Motor neuron (in vitro differentiated cells): ENCODE measurements at regions not wholly inside any gene's neighbourhood (a gene's known extent, or its start where the extent isn't known, plus 50 kb on each side); places are given as distances from the start of the nearest gene placed in this dataset.
"Not testable (repeated sequence)": the region's sequence is repeated elsewhere in the genome, so short reads cannot be mapped to it uniquely, and the experiment has no call there.

Experiments
- ATAC-seq, 8 experiments: fragments of 200-7000 bp; cut with Tn5 transposase; replicated peaks in 6 of 8; 2 replicates each; pipeline ENCODE4 v1.8.0; 2021; ENCODE audit warnings: mild to moderate bottlenecking in 8 of 8, moderate library complexity in 8 of 8
- H3K27ac ChIP-seq, 2 donors: fragments of 250-450 bp; sonication (Bioruptor Pico); 2 replicates each; pipeline ENCODE4 v1.9.0; 2021; ENCODE audit warnings: antibody characterized with exemption in 2 of 2, mild to moderate bottlenecking in 2 of 2, moderate library complexity in 1 of 2
- H3K4me1 ChIP-seq, 2 donors: fragments of 250-450 bp; sonication (Bioruptor Pico); replicated peaks in 1 of 2; 2 replicates each; pipeline ENCODE4 v1.6.1; 2021; ENCODE audit warnings: antibody characterized with exemption in 2 of 2, mild to moderate bottlenecking in 2 of 2, moderate library complexity in 1 of 2
- H3K4me3 ChIP-seq, 5 donors: fragments of 250-450 bp; sonication (Bioruptor Pico); 2 replicates each; pipeline ENCODE4 v1.9.0; 2021; ENCODE audit warnings: antibody characterized with exemption in 5 of 5, mild to moderate bottlenecking in 5 of 5, moderate library complexity in 4 of 5
- WGBS, 10 experiments: fragments of 450-650 bp; shearing (Covaris generic); methylation state at CpG; one replicate each; pipeline ENCODE4 v1.0.0; 2022; 5-methylcytosine and 5-hydroxymethylcytosine counted together
- in situ Hi-C, 9 experiments: fragments of 400-800 bp; cut with MboI; loops; one replicate each; pipeline ENCODE4 v1.15.0; 2021; ENCODE audit warnings: low sequenced_read_pairs in 9 of 9, low pct_unique_long_range_greater_than_20kb in 2 of 9; ENCODE audit not compliant: unreplicated experiment in 9 of 9

DNA sequence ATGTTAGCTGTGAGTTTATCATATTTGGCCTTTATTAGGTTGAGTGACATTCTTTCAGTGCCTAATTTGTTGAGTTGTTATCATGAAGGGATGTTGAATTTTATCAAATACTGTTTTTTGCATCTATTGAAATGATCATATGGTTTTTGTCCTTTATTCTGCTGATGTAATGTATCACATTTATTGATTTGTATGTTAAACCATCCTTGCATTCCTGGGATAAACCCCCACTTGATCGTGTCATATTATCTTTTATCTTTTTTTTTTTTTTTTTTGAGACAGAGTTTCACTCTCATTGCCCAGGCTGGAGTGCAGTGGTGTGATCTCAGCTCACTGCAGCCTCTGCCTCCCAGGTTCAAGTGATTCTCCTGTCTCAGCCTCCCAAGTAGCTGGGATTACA is 51.9 kb upstream of the MFGE8 start:
- 0 to 100% (median 79%) methylated on average over 1 of the region's 1 CpG; no CpG with 5 or more reads in 2 of the 10 experiments for WGBS, 10 experiments
- H3K4me3 ChIP-seq, H3K4me1 ChIP-seq, in situ Hi-C loops, ATAC-seq, H3K27ac ChIP-seq: not testable (repeated sequence)

DNA sequence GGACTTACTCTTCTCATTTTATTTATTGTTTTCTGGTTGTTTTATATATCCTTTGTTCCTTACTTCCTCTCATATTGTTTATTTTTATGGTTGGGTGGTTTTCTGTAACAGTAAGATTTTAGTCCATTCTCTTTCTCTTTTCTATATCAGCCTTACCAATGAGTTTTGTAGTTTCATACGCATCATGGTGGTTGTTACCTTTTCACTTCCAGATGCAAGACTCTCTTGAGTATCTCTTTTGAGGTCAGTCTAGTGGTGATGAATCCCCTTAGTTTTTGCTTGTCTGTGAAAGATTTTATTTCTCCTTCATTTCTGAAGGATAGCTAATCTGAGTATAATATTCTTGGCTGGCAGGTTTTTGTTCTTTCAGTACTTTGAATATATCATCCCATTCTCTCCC is 57.1 kb upstream of the MFGE8 start:
- in situ Hi-C loops: no loop called here
- Histone ChIP-seq H3K4me3 (no peak overlapping the region), H3K4me1 (no peaks in the 10 kb centered on the region), H3K27ac (no peak overlapping the region)
- WGBS, 10 experiments: 0 to 11% (median 0%) methylated on average over 1 of the region's 1 CpG
- ATAC-seq: no peak

DNA sequence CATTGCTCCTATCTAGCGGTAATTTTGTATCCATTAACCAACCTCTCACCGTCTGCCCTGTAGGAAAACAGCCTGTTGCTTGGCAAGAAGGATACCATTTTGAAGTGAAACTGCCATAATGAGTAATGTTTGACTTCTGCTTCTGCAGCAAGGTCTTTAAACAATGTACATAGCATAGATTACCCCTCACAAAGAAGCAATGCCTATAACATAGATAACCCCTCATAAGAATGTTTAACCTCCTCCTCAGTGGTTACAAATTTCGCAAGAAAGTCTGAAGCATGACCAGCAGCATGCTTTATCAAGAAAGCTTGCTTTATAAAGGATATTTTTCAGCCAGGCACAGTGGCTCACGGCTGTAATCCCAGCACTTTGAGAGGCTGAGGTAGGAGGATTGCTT is 61.2 kb upstream of the MFGE8 start:
- Histone ChIP-seq H3K4me1 (no peaks in the 10 kb centered on the region), H3K4me3 (no peak overlapping the region), H3K27ac (no peak overlapping the region)
- no peak for ATAC-seq
- 50 to 94% (median 74%) methylated on average over 1 to 3 of the region's 4 CpGs; no CpG with 5 or more reads in 2 of the 10 experiments for WGBS, 10 experiments
- in situ Hi-C loops: no loop called here

DNA sequence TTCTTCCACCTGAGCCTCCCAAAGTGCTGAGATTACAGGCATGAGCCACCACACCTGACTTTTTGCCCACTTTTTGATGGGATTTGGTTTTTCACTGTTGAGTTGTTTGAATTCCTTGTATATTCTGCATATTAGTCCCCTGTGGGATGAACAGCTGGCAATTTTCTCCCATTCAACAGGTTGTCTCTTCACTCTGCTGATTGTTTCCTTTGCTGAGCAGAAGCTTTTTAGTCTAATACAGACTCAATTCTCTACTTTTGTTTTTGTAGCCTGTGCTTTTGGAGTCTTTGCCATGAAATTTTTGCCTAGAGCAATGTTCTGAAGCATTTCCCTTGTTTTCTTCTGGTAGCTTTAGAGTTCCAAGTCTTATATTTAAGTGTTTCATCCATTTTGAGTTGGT is 62.7 kb upstream of the MFGE8 start:
- Histone ChIP-seq H3K27ac (no peak overlapping the region), H3K4me3 (no peak overlapping the region), H3K4me1 (no peaks in the 10 kb centered on the region)
- in situ Hi-C loops: no loop called here
- ATAC-seq: no peak

DNA sequence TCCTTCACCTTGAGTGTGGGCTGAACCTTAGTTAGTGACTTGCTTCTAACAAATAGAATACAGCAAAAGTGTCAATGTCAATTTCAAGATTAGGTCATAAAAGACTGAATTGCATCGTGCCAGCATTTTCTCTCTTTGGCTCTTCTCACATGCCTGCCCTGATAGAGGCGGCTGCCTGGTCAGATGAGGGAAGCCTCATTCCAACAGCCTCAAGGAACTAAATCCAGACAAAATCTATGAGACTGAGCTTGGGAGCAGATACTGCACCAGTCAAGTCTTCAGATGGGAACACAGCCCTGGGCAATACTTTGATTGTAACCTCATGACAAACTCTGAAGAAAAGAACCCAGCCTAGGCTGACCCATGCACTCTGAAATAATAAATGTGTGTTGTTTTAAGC is 63.5 kb upstream of the MFGE8 start:
- 25 to 100% (median 83%) methylated on average over 1 to 2 of the region's 2 CpGs; no CpG with 5 or more reads in 3 of the 10 experiments for WGBS, 10 experiments
- Histone ChIP-seq H3K4me1 (no peaks in the 10 kb centered on the region), H3K4me3 (no peak overlapping the region), H3K27ac (no peak overlapping the region)
- ATAC-seq: no peak
- in situ Hi-C loops: no loop called here

DNA sequence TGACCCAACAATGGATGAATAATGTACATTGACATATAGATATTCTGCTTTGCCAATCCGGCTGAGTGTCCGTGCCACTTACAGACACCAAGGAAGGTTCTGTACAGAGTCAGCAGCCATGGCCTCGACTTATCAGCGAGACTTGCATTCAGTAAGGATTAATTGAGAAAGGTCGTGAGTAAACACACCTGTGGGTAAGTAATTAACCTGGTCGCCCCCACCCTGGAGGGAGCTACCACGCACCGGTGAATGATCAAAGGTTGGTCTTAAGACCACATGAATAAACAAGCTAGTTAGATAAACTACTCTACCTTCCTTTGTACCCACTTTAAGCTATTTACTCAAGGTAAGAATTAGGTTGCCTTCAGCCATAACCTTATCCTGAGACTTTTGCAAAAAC is 66.5 kb upstream of the MFGE8 start:
- in situ Hi-C loops: no loop called here
- Histone ChIP-seq H3K4me3 (no peak overlapping the region), H3K27ac (no peak overlapping the region), H3K4me1 (no peaks in the 10 kb centered on the region)
- 67 to 100% (median 76%) methylated on average over 2 to 6 of the region's 8 CpGs; no CpG with 5 or more reads in 4 of the 10 experiments for WGBS, 10 experiments
- no peak for ATAC-seq

DNA sequence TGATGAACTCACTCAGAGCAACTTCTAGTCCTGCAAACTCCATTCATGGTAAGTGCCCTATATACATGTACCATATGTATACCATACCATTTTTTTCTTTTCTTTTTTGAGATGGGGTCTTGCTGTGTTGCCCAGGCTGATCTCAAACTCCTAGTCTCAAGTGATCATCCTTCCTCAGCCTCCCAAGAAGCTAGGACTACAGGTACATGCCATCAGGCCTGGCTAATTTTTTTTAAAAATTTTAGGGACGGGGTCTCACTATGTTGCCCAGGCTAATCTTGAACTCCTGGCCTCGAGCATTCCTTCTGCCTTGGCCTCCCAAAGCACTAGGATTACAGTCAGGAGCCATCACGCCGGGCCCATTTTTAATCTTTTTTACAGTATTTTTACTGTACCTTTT is 67.3 kb upstream of the MFGE8 start:
- ATAC-seq: no peak
- in situ Hi-C loops: no loop called here
- WGBS, 10 experiments: 72 to 100% (median 96%) methylated on average over 1 to 4 of the region's 4 CpGs; no CpG with 5 or more reads in 4 of the 10 experiments
- Histone ChIP-seq H3K27ac (no peak overlapping the region), H3K4me3 (no peak overlapping the region), H3K4me1 (no peaks in the 10 kb centered on the region)

DNA sequence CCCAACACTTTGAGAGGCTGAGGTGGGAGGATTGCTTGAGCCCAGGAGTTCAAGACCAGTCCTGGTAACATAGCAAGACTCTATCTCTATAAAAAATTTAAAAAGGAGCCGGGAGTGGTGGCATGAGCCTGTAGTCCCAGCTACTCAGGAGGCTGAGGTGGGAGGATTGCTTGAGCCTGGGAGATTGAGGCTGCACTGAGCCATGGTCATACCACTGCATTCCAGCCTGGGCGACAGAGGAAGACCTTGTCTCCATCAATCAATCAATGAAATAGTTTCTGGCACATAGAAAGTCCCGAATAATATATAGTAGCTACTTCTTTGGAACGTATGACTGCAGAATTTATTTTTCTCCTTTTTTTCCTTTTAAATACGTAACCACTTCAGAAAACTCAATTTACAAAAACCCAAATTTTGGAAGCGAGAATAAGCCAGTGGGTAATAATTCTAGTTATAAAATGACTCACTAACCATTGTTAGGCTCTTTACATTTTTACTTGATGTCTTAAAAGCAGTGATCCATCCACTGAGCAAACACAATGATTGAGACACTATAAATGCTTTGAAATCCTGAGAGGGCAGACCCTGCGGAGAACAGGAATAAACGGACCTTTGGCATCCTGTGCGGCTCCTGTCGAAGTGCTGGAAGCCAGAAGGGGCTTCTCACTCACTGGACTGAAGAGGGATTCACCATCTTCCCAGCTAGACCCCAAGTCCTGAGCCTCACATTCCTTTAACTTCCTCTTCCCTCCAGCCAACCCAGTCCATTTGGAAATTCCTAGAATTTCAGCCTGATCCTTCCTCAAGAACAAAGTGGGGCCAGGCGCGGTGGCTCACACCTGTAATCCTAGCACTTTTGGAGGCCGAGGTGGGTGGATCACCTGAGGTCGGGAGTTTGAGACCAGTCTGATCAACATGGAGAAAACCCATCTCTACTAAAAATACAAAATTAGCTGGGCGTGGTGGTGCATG is 68.4 kb upstream of the MFGE8 start:
- in situ Hi-C loops: no loop called here

DNA sequence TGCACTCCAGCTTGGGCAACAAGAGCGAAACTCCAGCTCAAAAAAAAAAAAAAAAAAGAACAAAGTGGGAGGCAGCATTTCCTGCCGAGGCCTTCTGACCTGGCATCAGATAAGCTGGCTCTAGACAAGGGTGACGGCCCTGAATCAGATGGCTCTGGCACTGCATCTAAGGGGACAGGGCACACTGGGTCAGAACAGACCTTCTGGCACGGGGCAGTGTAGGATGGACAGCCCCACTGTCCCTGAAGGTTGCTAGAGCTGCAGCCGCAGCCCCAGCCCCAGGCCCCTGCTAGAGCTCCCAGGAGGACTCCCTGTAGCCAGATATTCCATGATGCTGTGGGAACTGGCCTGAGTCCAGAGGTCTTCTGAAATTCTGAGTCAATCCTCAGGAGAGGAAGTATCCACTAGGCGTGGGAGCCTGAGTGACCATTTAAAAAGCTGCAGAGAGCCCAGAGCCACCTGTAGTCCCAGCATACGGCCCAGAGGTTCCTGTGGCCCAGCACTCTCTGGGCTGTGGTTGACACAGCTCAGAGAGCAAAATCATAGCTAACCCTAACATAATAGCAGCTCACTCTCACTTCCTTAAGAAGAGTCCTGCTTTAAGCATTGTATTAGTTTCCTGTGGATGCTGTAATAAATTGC is 69.2 kb upstream of the MFGE8 start:
- Histone ChIP-seq H3K4me3 (no peak overlapping the region), H3K4me1 (no peaks in the 10 kb centered on the region), H3K27ac (no peak overlapping the region)
- WGBS, 10 experiments: 29 to 94% (median 74%) methylated on average over 2 to 3 of the region's 7 CpGs; no CpG with 5 or more reads in 3 of the 10 experiments
- in situ Hi-C loops: no loop called here
- ATAC-seq: peak in 3 of 8 experiments; percentile 16 to 66 (median 65)

More for the DNA sequence above, 68.4 kb upstream of the MFGE8 start:
- no peak for ATAC-seq
- no peaks in the 10 kb centered on the region for H3K4me1 ChIP-seq
- H3K27ac ChIP-seq: no peak overlapping the region
- no peak overlapping the region for H3K4me3 ChIP-seq
- 33 to 100% (median 75%) methylated on average over 1 to 12 of the region's 15 CpGs; no CpG with 5 or more reads in 1 of the 10 experiments for WGBS, 10 experiments

DNA sequence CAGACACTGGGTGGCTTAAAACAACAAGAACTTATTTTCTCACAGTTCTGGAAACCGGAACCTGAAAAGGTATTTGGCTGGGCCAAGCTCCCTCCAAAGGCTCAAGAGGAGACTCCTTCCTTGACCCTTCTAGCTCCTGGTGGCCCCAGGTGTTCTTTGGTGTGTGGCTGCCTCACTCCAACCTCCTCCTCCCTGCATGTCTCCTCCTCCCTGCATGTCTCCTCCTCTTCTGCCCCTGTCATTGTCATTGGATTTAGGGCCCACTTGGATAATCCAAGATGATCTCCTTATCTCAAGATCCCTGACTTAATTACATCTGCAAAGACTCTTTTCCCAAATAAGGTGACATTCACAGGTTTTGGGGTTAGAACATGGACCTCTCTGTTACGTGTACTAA is 69.8 kb upstream of the MFGE8 start:
- in situ Hi-C loops: no loop called here
- Histone ChIP-seq H3K4me3 (no peak overlapping the region), H3K4me1 (no peaks in the 10 kb centered on the region), H3K27ac (no peak overlapping the region)
- 83 to 100% (median 100%) methylated on average over 1 to 2 of the region's 2 CpGs; no CpG with 5 or more reads in 4 of the 10 experiments for WGBS, 10 experiments
- no peak for ATAC-seq

DNA sequence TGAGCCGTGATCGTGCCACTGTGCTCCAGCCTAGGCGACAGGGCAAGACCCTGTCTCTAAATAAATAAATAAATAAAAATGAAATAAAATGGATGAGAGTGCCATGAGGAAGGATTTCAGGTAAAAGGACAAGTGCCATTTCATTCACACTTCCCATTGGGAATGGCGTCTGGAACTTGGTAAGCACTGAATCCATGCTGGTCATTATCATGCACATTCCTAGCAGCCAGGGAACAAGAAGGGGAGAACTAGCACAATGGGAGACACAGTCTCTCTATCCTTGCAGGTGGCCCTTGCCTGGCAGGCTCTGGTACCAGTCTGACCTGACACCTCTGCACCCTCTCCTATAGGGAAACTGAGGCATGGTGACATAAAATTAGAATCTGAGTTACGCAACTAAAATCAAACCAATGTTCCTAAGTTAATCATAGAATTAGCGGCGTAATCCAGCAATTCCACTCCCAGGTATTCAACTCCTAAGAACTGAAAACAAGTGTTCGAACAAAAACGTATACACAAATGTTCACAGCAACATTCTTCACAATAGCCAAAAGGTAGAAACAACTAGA is 70.8 kb upstream of the MFGE8 start:
- Histone ChIP-seq H3K27ac (no peak overlapping the region), H3K4me1 (no peaks in the 10 kb centered on the region), H3K4me3 (no peak overlapping the region)
- 60 to 100% (median 92%) methylated on average over 1 to 9 of the region's 9 CpGs; no CpG with 5 or more reads in 1 of the 10 experiments for WGBS, 10 experiments
- in situ Hi-C loops: no loop called here
- ATAC-seq: no peak

DNA sequence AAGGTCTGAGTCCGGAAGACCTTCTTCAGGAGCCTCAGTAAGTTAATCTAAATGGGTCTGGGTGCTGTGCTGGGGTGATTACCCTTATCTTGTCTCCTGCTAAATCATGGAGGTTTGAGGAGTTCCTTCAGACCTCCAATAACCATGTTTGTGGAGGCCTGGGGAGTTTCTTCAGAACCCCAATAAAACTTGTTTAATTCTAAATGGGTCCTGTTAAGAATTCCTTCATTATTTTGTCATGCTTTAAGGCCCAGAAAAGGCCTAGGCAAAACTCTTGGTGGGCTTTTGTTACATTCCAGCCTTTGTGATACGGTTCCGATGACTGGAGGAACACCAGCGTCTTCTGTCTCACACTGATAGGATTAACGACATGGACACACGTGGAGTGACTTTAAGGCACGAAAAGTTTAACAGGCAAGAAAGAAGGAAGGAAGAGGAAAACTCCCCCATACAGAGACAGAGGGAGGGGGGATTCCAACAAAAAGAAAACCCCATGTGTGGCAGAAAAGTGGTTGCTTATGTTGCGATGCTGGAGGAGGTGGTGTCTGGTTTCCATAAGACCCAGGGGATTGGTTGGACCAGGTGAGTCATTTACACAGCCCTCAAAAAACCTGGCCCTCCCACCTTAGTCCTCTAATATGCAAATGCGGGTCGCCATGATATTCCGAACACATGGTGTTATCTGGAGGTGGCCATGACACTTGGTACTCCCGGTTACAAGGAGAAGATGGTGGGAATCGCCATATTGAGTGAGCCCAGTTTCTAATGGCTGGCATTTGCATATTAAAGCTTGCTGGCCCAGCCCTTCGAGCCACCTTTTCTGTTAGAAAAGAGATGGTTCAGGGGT is 72.6 kb upstream of the MFGE8 start:
- ATAC-seq: no peak
- in situ Hi-C loops: no loop called here
- Histone ChIP-seq H3K4me3 (no peak overlapping the region), H3K27ac (no peak overlapping the region), H3K4me1 (no peaks in the 10 kb centered on the region)
- WGBS, 10 experiments: 61 to 91% (median 80%) methylated on average over 1 to 13 of the region's 14 CpGs; no CpG with 5 or more reads in 1 of the 10 experiments
